ENCODE measurements at regions not wholly inside any gene's neighbourhood (a gene's known extent, or its start where the extent isn't known, plus 50 kb on each side); places are given as distances from the start of the nearest gene placed in this dataset.
"Not testable (repeated sequence)": the region's sequence is repeated elsewhere in the genome, so short reads cannot be mapped to it uniquely, and the experiment has no call there.

DNA sequence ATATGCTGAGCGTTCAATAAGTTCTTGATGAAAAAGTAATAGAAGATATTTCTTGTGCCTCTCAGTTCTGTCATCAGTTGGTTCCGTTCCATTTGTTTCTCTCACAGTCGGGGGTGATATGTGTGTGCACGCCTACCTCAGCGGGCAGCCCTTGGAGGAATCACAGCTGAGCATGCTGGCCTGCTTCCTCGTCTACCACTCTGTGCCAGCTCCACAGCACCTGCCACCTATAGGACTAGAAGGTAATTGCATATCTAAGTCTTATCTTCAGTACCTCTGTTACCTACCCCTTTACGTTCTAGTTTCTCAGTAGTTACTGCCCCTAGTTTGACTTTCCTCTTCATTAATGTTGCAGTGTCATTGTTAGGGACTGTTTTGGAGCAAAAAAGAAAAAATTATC is 171.7 kb upstream of the PLGLB1 start:
- TF ChIP-seq, protein P1, sequence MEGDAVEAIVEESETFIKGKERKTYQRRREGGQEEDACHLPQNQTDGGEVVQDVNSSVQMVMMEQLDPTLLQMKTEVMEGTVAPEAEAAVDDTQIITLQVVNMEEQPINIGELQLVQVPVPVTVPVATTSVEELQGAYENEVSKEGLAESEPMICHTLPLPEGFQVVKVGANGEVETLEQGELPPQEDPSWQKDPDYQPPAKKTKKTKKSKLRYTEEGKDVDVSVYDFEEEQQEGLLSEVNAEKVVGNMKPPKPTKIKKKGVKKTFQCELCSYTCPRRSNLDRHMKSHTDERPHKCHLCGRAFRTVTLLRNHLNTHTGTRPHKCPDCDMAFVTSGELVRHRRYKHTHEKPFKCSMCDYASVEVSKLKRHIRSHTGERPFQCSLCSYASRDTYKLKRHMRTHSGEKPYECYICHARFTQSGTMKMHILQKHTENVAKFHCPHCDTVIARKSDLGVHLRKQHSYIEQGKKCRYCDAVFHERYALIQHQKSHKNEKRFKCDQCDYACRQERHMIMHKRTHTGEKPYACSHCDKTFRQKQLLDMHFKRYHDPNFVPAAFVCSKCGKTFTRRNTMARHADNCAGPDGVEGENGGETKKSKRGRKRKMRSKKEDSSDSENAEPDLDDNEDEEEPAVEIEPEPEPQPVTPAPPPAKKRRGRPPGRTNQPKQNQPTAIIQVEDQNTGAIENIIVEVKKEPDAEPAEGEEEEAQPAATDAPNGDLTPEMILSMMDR (IDR thresholded peaks at IDR 0.05; ENCODE audit: low read length) = not testable (repeated sequence)
- not testable (repeated sequence) for TF ChIP-seq EZH2 (IDR thresholded peaks at IDR 0.05; ENCODE audit: borderline replicate concordance, low read length)
